Renal pelvis (tissue), 1 donor: ENCODE measurements at regions not wholly inside any gene's neighbourhood (a gene's known extent, or its start where the extent isn't known, plus 50 kb on each side); places are given as distances from the start of the nearest gene placed in this dataset.
"Not testable (repeated sequence)": the region's sequence is repeated elsewhere in the genome, so short reads cannot be mapped to it uniquely, and the experiment has no call there.

Experiments used
- DNase-seq: peaks from one replicate; pipeline ENCODE4 v3.0.0-alpha.2; 2013

DNA sequence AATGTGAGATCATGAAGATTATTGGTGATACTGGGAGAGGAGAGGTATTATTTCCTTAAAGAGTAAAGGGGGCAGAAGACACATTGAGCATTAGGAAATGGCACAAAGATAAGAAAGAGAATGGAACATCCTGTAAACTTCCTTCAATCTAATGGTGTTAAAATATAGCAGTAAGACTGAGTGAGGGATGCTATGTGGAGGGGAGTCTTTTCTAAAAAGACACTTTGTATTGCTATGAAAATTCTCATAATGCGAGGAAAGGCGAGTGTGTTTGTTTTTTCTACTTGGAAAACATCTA, 405.2 kb downstream of the ARL4A start:
- no peak for DNase-seq

DNA sequence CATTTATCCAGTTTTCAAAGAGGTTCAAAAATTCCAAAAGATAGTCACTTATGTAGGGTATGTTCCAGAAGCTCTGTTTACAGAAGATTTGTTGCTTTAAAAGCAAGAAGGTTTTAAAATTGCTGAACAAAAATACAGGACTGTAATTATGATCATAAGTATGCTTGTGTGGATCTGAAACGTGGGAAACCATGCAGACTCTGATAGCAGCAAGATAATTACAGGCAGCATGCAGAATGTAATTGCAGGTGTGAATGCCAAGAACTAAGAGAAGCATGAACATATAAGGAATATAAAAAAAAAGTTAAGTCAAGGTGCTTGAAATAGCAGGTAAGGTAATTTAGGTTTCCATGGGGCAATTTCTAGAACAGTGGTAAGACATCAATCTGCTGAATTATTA, 405.7 kb downstream of the ARL4A start:
- no peak for DNase-seq

DNA sequence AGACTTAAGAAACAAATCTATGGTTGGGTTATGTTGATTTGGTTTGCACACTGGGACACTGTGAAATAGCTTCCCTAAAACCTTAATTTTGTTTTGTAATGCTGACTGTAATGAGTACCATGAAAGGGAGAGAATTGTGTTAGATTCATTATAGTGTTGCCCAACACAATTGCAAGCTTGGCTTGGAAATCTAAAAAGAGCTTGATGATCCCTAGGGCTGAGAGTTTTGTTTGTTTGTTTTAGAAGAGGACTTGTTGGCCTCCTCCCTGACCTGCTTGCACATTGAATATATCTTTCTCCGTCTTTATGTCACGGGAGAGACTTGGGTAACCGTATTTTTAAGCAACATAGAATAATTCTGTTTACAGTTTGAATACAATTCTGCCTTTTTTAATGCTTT, 410.1 kb downstream of the ARL4A start:
- DNase-seq, result no peak

DNA sequence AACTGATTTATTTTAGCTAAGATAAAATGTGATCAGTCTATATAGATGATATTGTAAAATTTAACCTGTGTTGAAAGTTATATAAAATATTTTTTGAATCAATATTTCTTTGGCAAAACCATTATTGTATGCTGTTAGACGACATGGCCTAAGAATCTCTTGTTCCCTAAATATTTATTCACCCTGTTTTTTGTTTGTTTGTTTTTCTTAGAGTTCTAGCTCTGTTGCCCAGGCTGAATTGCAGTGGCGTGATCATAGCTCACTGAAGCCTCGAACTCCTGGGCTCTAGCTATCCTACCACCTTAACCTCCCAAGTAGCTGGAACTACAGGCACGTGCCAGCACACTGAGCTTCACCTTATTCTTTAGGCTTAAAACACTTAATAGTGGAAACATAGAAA, 410.7 kb downstream of the ARL4A start:
- no peak for DNase-seq

DNA sequence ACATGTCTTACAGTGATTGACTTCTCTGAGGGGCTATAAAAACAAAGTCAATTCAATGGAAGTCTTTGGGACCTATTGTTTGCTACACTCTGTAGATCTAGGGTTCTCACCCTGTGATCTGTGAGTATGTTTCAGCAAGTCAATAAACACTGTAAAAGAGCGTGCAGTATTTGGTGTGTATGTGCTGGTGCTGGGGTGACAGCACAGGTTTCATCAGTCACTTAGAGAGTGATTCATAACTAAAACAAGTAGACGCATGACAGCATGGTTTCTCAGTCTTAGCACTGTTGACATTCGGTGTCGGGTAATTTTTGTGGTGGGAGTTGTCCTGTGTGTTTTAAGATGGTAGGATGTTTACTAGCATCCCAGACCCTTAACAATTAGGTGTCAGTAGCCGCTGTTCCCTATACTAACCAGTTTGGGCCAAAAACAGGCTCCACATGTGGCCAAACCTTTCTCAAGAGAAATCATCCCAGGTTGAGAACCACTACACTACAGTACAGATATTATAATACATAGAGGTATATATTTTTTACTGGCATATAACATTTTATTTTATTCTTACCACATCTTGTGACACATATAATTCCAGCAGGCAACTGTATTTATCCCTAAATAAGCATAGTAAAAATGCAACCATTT, 411.8 kb downstream of the ARL4A start:
- DNase-seq, result no peak

DNA sequence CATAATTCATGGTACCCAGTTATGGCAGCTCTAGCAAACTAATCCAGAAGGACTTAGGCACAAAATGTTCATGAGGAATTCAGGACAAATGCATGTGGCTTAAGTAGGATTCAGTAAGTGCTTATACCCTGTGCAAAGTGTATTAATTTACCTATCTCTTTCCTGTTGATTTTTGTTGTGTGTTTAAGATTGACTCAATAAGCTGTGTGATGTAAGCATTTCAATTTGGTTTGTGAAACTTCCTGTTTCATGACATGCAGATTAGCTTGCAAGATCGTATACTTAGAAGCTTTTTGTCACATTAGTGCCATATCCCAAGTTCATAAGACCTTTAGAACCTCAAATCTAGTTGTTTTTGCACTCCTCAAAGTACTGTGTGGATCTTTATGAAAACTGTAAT, 416.7 kb downstream of the ARL4A start:
- no peak for DNase-seq

DNA sequence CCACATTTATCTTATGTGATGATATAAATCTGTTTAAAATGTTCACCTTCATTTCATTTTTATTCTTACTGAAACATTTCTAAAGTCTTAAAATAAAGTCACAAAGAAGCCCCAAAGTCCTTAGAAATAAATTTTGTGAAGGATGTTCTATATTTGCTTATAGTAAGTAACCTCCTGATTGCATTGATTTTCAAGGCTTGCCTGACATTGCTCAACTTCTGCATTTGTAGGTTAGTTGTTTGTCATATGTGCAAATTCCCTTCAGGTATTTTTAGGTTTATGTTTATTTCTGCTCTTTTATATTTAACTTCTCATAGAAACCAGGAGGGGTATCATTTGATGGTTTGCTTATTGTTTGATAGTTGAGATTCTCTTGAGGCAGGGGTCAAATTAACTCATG, 417.8 kb downstream of the ARL4A start:
- DNase-seq, result no peak

DNA sequence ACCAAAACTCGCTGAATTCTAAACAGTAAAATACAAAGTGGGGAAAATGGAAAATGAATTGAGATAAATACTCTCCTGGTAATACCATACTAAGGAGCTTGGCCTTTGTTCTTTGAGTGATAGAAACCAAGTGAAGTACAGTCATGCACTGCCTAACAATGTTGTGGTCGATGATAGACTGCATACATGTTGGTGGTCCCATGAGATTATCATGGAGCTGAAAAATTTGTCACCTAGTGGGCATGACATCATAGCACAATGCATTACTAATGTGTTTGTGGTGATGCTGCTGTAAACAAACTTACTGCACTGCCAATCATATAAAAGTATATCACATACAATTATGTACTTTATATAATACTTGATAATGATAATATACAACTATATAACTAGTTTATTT, 419.1 kb downstream of the ARL4A start:
- DNase-seq, result no peak

DNA sequence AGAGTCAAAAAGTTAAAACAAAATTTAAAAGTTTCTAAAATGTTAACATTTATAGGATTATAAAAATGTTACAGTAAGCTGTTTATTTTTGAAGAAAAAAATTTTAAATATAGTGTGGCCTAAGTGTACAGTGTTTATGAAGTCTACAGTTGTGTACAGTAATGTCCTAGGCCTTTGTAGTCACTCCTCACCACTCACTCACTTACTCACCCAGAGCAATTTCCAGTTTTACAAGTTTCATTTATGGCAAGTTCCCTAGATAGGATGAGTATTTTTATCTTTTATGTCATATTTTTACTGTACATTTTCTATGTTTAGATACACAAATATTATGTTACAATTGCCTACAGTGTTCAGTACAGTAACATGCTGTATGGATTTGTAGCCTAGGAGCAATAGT, 419.9 kb downstream of the ARL4A start:
- no peak for DNase-seq

DNA sequence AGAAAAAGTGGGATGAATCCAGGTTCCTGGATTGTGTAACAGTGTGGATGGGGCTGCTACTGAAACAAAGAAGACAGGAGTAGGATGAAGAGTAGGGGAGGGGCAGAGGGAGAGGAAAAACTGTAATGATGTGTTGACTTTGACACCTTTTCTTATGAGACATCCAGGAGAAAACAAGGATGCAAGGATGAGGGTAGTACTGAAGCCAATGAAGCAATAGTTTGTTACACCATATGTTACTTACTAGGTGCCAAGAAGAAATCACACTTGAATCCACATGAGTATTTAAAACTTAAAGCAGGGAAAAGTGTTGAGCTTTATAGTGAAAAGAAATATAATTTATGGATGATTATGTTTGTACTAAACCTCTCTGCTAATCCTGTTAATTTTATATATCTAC, 420.6 kb downstream of the ARL4A start:
- DNase-seq, result no peak

DNA sequence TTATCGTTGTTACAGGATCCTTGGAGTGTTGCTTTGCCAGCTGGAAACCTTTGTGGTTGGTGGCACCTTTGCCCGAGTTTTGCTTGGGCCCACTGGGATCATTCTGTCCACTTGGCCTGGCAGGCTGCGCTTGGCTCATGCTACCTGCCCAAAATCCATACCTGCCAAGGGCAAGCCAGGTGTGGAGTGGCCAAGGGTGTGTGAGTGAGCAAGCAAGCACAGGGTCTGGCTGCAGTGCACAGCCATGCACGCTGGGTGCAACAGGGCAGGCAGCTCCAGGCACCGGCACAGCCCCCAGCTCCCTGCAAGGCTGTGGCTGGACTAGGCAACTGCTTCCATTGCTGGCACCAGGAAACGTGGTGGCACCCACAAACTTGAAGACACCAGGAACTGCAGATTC, 421.8 kb downstream of the ARL4A start:
- no peak for DNase-seq

DNA sequence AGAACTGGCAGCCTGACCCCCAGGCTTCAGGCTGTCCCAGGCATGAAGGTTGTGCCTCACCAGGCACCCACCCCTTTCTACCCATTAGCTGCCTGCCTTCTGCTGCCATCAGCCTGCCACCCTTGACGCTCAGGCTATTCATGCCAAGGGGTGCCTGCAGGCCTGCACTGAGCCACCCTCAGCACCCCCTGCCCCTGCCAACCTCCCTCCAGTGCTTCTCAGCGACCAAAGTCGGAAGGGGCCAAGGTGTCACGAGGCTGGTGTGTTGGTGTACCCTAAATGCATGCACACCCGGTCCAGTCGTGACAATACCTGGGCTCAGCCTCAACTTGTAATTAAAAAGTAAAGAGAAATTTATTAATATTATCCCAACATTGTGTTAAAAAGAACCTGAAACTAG, 422.7 kb downstream of the ARL4A start:
- DNase-seq, result no peak

DNA sequence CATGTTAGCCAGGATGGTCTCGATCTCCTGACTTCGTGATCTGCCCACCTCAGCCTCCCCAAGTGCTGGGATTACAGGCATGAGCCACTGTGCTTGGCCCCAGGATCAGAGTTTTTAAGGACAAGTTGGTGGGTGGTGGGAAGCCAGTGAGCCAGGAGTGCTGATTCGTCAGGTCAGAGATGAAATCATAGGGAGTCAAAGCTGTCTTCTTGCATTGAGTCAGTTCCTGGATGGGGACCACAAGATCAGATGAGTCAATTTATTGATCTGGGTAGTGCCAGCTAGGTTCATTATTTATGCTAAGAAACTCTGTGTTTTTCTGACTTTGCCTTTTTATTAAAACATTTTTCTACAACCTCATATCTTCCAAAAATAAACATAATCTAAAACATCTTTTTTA, 423.8 kb downstream of the ARL4A start:
- no peak for DNase-seq

DNA sequence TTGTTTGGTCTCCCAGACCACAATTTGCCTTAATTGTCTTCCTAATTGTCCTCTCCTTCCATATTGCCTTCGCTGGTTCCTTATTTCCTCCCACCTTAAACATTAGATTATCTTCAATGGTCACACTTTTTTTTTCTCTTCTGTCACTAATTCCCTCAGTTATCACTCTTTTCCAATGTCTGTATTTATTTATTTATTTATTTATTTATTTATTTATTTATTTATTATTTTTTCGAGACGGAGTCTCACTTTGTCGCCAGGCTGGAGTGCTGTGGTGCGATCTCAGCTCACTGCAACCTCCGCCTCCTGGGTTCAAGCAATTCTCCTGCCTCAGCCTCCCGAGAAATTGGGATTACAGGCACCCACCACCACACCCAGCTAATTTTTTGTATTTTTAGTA, 426.8 kb downstream of the ARL4A start:
- DNase-seq, result not testable (repeated sequence)

DNA sequence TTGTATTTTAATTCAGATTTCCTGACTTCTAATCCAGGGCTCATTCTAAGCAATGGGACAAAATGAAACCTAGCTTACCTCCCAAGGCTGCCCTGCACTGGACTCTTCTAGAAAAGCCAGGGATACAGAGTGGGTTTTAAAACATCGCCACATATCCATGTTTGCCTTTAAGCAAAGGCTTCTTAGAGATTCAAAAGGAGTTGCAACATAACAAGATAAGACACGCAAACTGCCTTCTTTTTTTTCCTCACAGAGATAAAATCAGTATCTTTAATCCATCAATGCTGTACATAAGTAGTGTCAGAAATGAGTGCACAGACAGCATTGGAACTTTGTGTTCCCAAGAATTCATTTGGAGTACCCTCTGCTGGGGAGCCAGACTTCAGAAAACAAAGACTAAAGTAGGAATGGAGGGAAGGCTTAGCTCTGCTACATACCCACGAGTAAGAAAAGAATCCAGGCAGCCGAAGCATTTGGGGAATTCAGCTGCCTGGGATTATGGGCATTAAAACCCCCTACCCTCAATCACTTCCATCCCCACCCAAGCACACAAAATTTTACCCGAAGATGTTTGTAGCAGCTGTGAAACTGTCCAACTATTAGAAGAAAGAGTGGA, 427.8 kb downstream of the ARL4A start:
- DNase-seq, result no peak

DNA sequence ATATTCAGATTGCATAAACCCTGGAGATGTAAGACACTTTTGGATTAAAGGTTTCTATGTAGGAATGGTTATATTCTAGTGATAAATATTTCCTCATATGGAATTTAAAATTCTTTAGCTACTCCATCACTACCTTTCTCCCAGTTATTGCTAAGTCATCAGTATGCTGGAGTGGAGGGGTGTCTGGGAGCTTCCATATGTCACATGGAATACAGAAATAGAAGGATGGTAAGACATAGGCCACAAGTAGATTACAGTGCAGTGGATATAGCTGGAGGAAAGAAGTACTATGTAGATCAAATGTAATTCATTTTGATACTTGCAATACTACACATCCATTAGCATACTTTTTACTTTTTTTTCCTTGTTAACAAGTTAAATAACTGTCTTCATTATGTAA, 428.4 kb downstream of the ARL4A start:
- DNase-seq, result no peak

DNA sequence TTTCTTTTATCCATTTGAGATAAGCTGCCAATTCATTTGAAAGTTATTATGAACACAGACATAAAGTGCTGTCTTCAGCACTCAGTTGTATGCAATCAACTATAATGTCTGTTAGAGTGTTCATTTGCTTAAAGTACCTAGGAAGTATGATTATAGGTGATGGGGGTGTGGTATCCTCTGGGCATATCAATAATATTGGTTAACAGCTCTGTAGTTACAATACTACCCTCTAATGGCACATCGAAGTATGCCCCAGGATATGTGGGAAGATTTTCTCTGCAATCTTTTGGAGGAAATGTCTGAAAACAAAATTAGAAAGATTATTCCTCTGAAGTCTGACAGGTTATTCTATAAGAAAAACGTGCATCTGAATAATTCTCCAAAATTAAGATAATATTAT, 429.7 kb downstream of the ARL4A start:
- DNase-seq, result no peak

DNA sequence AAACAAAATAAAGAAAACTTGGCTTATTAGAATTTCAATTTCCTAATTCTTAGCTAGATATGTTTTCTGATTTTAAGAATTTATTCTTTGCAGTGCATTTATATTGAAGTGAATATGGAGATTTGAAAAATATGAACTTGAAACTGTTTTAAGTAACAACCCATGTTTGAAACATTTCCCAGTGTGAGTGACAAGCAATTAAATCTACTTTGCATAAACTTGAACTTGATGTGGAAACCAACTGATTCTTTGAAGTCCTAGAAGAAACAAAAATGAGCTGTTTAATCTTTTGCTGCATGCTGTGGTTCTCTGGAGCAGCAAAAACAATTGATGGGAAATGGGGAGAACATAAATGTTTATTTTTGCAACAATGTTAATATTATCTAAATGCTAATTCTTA, 430.2 kb downstream of the ARL4A start:
- DNase-seq, result no peak

DNA sequence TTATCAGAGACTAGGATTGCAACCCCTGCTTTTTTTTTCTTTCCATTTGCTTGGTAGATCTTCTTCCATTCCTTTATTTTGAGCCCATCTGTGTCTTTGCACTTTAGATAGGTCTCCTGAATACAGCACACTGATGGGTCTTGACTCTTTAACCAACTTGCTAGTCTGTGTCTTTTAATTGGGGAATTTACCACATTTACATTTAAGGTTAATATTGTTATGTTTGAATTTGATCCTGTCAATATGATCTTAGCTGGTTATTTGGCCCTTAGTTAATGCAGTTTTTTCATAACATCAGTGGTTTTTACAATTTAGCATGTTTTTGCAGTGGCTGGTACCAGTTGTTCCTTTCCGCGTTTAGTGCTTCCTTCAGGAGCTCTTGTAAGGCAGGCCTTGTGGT, 437.2 kb downstream of the ARL4A start:
- not testable (repeated sequence) for DNase-seq

DNA sequence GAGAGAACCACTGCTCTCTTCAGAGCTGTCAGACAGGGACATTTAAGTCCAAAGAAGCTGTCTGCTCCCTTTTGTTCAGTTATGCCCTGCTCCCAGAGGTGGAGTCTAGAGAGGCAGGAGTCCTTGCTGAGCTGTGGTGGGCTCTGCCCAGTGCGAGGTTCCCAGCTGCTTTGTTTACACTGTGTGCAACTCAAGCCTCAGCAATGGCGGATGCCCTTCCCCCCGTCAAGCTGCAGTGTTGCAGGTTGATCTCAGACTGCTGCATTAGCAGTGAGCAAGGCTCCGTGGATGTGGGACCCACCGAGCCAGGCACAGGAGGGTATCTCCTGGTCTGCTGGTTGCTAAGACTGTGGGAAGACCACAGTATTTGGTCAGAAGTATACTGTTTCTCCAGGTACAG, 438.9 kb downstream of the ARL4A start:
- DNase-seq, result no peak

DNA sequence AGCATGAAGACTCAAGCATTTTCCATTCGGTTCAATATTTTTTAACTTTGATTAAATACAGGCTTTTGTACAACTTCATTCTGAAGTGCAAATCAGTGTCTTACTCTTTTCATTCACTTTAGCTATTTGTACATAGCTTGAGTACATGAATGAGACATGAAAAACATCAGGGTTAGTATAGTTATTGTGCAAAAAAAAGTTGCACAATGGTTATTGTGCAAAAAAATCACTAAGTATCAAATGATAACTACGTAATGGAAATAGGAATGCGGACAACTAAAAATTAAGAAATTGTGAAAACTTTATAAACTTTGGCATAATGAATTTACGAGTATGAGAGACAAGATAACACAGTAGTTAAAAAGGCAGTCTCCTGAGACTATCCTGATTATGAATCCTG, 442.9 kb downstream of the ARL4A start:
- no peak for DNase-seq

DNA sequence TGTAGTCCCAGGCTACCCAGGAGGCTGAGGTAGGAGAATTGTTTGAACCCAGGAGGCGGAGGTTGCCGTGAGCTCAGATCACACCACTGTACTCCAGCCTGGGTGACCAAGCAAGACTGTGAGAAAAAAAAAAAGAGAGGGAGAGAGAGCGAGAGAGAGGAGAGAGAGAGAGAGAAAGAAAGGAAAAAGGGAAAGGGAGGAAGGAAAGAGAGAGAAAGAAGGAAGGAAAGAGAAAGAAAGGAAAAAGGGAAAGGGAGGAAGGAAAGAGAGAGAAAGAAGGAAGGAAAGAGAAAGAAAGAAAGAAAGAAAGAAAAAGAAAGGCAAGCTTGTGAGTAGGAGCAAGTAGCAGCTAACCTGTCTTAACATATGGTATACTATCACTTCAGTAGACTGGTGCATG, 443.5 kb downstream of the ARL4A start:
- DNase-seq, result not testable (repeated sequence)

DNA sequence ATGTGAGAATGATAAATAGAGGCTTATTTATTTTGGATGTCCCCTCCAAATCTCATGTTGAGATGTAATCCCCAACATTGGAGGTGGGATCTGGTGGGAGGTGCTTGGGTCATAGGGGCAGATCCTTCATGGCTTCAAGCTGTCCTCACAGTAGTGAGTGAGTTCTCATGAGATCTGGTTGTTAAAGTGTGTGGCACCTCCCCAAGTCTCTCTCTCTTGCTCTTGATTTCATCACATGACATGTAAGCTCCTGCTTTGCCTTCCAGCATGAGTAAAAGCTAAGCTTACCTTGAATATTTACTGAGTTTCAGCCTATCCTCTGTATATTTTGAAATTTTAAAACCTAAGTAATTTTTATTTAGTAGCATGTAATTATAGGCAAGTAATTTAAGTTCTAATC, 444.9 kb downstream of the ARL4A start:
- DNase-seq, result no peak

DNA sequence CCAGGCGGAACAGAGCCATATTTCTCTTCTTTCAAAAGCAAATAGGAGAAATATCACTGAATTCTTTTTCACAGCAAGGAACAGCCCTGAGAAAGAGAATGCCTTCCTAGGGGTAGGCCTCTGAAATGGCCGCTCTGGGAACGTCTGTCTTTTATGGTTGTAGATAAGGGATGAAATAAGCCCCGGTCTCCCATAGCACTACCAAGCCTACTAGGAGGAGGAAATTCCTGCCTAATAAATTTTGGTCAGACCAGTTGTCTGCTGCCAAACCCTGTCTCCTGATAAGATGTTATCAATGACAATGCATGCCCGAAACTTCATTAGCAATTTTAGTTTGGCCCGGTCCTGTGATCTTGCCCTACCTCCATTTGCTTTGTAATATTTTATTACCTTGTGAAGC, 448.9 kb downstream of the ARL4A start:
- DNase-seq, result not testable (repeated sequence)

DNA sequence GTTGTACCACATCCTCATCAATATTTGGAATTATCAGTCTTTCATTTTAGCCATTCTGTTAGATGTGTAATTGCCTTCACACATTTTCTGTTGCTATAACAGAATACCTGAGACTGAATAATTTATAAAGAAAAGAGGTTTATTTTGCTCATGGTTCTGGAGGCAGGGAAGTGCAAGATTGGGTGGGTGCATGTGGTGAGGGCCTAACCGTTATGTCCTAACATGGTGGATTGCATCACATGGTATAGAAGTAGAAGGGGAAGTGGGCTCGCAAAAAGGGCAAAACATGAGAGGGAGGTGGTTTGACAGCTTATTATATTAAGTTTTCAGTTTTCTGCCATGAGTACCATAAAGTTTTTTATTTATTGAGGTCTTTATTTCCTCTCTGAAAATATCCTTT, 452.0 kb downstream of the ARL4A start:
- no peak for DNase-seq
